SK-N-SH (cell line): ENCODE measurements at regions not wholly inside any gene's neighbourhood (a gene's known extent, or its start where the extent isn't known, plus 50 kb on each side); places are given as distances from the start of the nearest gene placed in this dataset.

Experiments used
- CTCF ChIA-PET: fragments of 300-600, 350-600 bp; formaldehyde crosslinking; extraction: SDS; loops from one replicate; lab custom pipeline; 2021; lab: Yijun Ruan, JAX
- POLR2A ChIA-PET: fragments of 350-600 bp; sonication (Branson Sonifier 250); formaldehyde crosslinking; extraction: SDS; loops from one replicate; lab custom pipeline; 2020; ENCODE audit warnings: antibody characterized with exemption, inconsistent platforms; lab: Yijun Ruan, JAX
- DNase-seq: peaks from one replicate; pipeline ENCODE4 v3.0.0; 2012
- H2AFZ ChIP-seq: fragments of 200-600 bp; sonication (generic); 2 replicates; pipeline ENCODE4 v1.8.1; 2016; ENCODE audit warnings: antibody characterized with exemption, mild to moderate bottlenecking, low read depth
- H3F3A ChIP-seq: fragments of 200-600 bp; sonication (generic); replicated peaks from 2 replicates; pipeline ENCODE3; 2016; ENCODE audit warnings: antibody characterized with exemption, mild to moderate bottlenecking; ENCODE audit not compliant: insufficient read depth
- H3K27ac ChIP-seq, 2 experiments: fragments of 200-500 bp in 1 of 2; fragments of 200-600 bp in 1 of 2; sonication (Bioruptor generic) in 1 of 2; sonication (generic), shearing (Covaris generic) in 1 of 2; 2 replicates each; pipeline versions ENCODE4 v1.5.1 to v1.6.1; 2014 to 2016; ENCODE audit warnings: low read depth in 2 of 2, inconsistent platforms in 1 of 2, low read length in 1 of 2, mild to moderate bottlenecking in 1 of 2, mixed read lengths in 1 of 2
- H3K27me3 ChIP-seq: fragments of 200-600 bp; sonication (generic), shearing (Covaris generic); 2 replicates; pipeline ENCODE4 v1.6.1; 2016; ENCODE audit warnings: mixed run types; ENCODE audit not compliant: insufficient read depth
- H3K36me3 ChIP-seq, 2 experiments: fragments of 200-500 bp in 1 of 2; fragments of 200-600 bp in 1 of 2; sonication (Bioruptor generic) in 1 of 2; sonication (generic) in 1 of 2; replicated peaks in 1 of 2; 2 replicates each; pipeline versions ENCODE3 to v1.5.1; 2014 to 2016; ENCODE audit warnings: low read length in 1 of 2, mild to moderate bottlenecking in 1 of 2; ENCODE audit not compliant: insufficient read depth in 2 of 2, control insufficient read depth in 1 of 2
- H3K4me1 ChIP-seq, 2 experiments: fragments of 200-500 bp in 1 of 2; fragments of 200-600 bp in 1 of 2; sonication (Bioruptor generic) in 1 of 2; sonication (generic), shearing (Covaris generic) in 1 of 2; 2 replicates each; pipeline versions ENCODE4 v1.5.1 to v1.6.1; 2014 to 2016; ENCODE audit warnings: low read depth in 1 of 2, low read length in 1 of 2, mixed run types in 1 of 2; ENCODE audit not compliant: insufficient read depth in 2 of 2, control insufficient read depth in 1 of 2
- H3K4me2 ChIP-seq: fragments of 200-600 bp; sonication (generic), shearing (Covaris generic); 2 replicates; pipeline ENCODE4 v1.6.1; 2017; ENCODE audit warnings: mixed run types
- H3K4me3 ChIP-seq, 2 experiments: fragments of 200-500 bp in 1 of 2; fragments of 200-600 bp in 1 of 2; sonication (Bioruptor generic) in 1 of 2; sonication (generic), shearing (Covaris generic) in 1 of 2; 2 replicates each; pipeline versions ENCODE4 v1.5.1 to v1.8.1; 2014 to 2016; ENCODE audit warnings: low read depth in 2 of 2, inconsistent platforms in 1 of 2, low read length in 1 of 2, mild to moderate bottlenecking in 1 of 2, mixed read lengths in 1 of 2, moderate library complexity in 1 of 2
- H3K79me2 ChIP-seq: fragments of 200-600 bp; sonication (generic); 2 replicates; pipeline ENCODE4 v1.8.1; 2017; ENCODE audit warnings: mild to moderate bottlenecking; ENCODE audit not compliant: insufficient read depth
- H3K9ac ChIP-seq: fragments of 200-600 bp; sonication (generic); 2 replicates; pipeline ENCODE4 v1.6.1; 2017; ENCODE audit warnings: mixed run types
- H3K9me2 ChIP-seq: fragments of 200-600 bp; sonication (generic); 2 replicates; pipeline ENCODE4 v1.6.1; 2017; ENCODE audit warnings: mixed run types
- H3K9me3 ChIP-seq: fragments of 200-600 bp; sonication (generic); 2 replicates; pipeline ENCODE4 v1.6.1; 2017; ENCODE audit warnings: mixed run types, mild to moderate bottlenecking, moderate library complexity
- H4K20me1 ChIP-seq: fragments of 200-600 bp; sonication (generic); 2 replicates; pipeline ENCODE4 v1.6.1; 2017; ENCODE audit warnings: mild to moderate bottlenecking, mixed run types; ENCODE audit not compliant: insufficient read depth
- CTCF ChIP-seq: fragments of 200-600 bp; sonication (generic); IDR thresholded peaks from 2 replicates; pipeline ENCODE4 v1.6.1; 2017; ENCODE audit warnings: antibody characterized with exemption, mild to moderate bottlenecking, moderate library complexity
- EP300 ChIP-seq, 2 experiments: IDR thresholded peaks; 2 replicates each; pipeline versions ENCODE4 v1.4.0 to v1.6.1; 2012; ENCODE audit warnings: borderline replicate concordance in 1 of 2, low read depth in 1 of 2, low read length in 1 of 2
- FOXM1 ChIP-seq: IDR thresholded peaks from 2 replicates; pipeline ENCODE4 v1.4.0; 2012; ENCODE audit warnings: low read depth, mild to moderate bottlenecking
- GABPA ChIP-seq: IDR thresholded peaks from 2 replicates; pipeline ENCODE4 v1.4.0; 2012; ENCODE audit warnings: low read depth, mild to moderate bottlenecking
- GATA2 ChIP-seq: sonication (generic); formaldehyde crosslinking; IDR thresholded peaks from 2 replicates; pipeline ENCODE4 v1.5.0; 2020; ENCODE audit warnings: mild to moderate bottlenecking, missing genetic modification reagents
- IRF3 ChIP-seq: fragments of 150-350 bp; IDR thresholded peaks from 2 replicates; pipeline ENCODE4 v1.6.1; 2016; ENCODE audit warnings: mild to moderate bottlenecking, low read depth, low read length
- JUND ChIP-seq: IDR thresholded peaks from 2 replicates; pipeline ENCODE4 v1.4.0; 2012
- MEF2A ChIP-seq: IDR thresholded peaks from 2 replicates; pipeline ENCODE4 v1.4.0; 2012; ENCODE audit warnings: low read depth, borderline replicate concordance
- PBX3 ChIP-seq: IDR thresholded peaks from 2 replicates; pipeline ENCODE4; 2012
- POLR2AphosphoS5 ChIP-seq: IDR thresholded peaks from 2 replicates; pipeline ENCODE4 v1.6.1; 2012; ENCODE audit warnings: low read depth, low read length
- RAD21 ChIP-seq: IDR thresholded peaks from 2 replicates; pipeline ENCODE4 v1.6.1; 2012; ENCODE audit warnings: mild to moderate bottlenecking, low read length
- RCOR1 ChIP-seq: fragments of 150-350 bp; IDR thresholded peaks from 2 replicates; pipeline ENCODE4 v1.6.1; 2017; ENCODE audit warnings: antibody characterized with exemption, low read length
- RFX5 ChIP-seq: IDR thresholded peaks from 2 replicates; pipeline ENCODE4 v1.6.1; 2012; ENCODE audit warnings: mild to moderate bottlenecking, improper control_type of control experiment, low read length
- SIN3A ChIP-seq: IDR thresholded peaks from 2 replicates; pipeline ENCODE4 v1.6.1; 2012; ENCODE audit warnings: low read depth, mild to moderate bottlenecking, low read length, moderate library complexity, borderline replicate concordance
- TAF1 ChIP-seq: IDR thresholded peaks from 2 replicates; pipeline ENCODE4 v1.6.1; 2012; ENCODE audit warnings: low read depth, mild to moderate bottlenecking, low read length, moderate library complexity, borderline replicate concordance
- TCF12 ChIP-seq: IDR thresholded peaks from 2 replicates; pipeline ENCODE4 v1.4.0; 2012
- USF1 ChIP-seq: IDR thresholded peaks from 2 replicates; pipeline ENCODE4 v1.4.0; 2012; ENCODE audit warnings: low read depth, borderline replicate concordance
- YY1 ChIP-seq: IDR thresholded peaks from 2 replicates; pipeline ENCODE4 v1.4.0; 2012; ENCODE audit warnings: low read depth, mild to moderate bottlenecking

GRCh38 chr2:66899109-66899508 lies 464.2 kb downstream of the MEIS1 start (continued):
- no peak for TF ChIP-seq IRF3

GRCh38 chr2:66899648-66900047 lies 464.7 kb downstream of the MEIS1 start:
- H3K4me2 ChIP-seq = no peak overlapping the region
- no peaks in the 10 kb centered on the region for H3K27me3 ChIP-seq
- DNase-seq = no peak
- H3K4me3 ChIP-seq = no peak overlapping the region
- no peaks in the 10 kb centered on the region for H3K9me2 ChIP-seq
- no peaks in the 10 kb centered on the region for H3K9me3 ChIP-seq
- peaks cover 9 to 18% of the 10 kb centered on the region in 2 experiments; a peak in 3 of 4 replicates for H3K4me1 ChIP-seq
- H3K36me3 ChIP-seq = no peaks in the 10 kb centered on the region
- no peaks in the 10 kb centered on the region for H3F3A ChIP-seq
- no peak for TF ChIP-seq USF1
- TF ChIP-seq RCOR1 = no peak
- no peak for TF ChIP-seq RAD21
- no peak for TF ChIP-seq GATA2 (CRISPR knock-in tag)
- no peak for TF ChIP-seq TAF1
- no peak for TF ChIP-seq MEF2A
- no peak for TF ChIP-seq CTCF
- TF ChIP-seq FOXM1 = no peak
- no peak for TF ChIP-seq YY1
- TF ChIP-seq PBX3 = no peak
- TF ChIP-seq SIN3A = no peak
- TF ChIP-seq GABPA = no peak
- TF ChIP-seq POLR2AphosphoS5 = no peak
- TF ChIP-seq TCF12 = no peak
- TF ChIP-seq JUND = no peak
- no peak for TF ChIP-seq RFX5
- TF ChIP-seq EP300 (IDR thresholded peaks at IDR 0.05; ENCODE audit: borderline replicate concordance in 1 of 2, low read depth in 1 of 2, low read length in 1 of 2) = no peak
- TF ChIP-seq, all 33 proteins: peak for 0
- CTCF ChIA-PET = no interaction called here
- no peak overlapping the region for H3K27ac ChIP-seq
- POLR2A ChIA-PET = no interaction called here
- no peak overlapping the region for H2AFZ ChIP-seq
- H3K9ac ChIP-seq = no peak overlapping the region
- H4K20me1 ChIP-seq = no peaks in the 10 kb centered on the region
- H3K79me2 ChIP-seq = no peaks in the 10 kb centered on the region
